Thyroid gland (tissue), 4 donors: ENCODE measurements at regions not wholly inside any gene's neighbourhood (a gene's known extent, or its start where the extent isn't known, plus 50 kb on each side); places are given as distances from the start of the nearest gene placed in this dataset.

Source experiments
- CTCF ChIP-seq, 6 experiments: fragments of 200-600 bp in 3 of 6; fragments of 450-650 bp in 3 of 6; sonication (generic) in 3 of 6; IDR thresholded peaks; one replicate each; pipeline ENCODE4 v1.5.1; 2016 to 2019; ENCODE audit warnings: antibody characterized with exemption in 6 of 6, mild to moderate bottlenecking in 2 of 6, inconsistent platforms in 1 of 6, moderate library complexity in 1 of 6
- POLR2A ChIP-seq, 2 donors: fragments of 450-650 bp; IDR thresholded peaks; one replicate each; pipeline ENCODE4 v1.6.1; 2017; ENCODE audit warnings: antibody characterized with exemption in 2 of 2, mild to moderate bottlenecking in 2 of 2, moderate library complexity in 1 of 2

GRCh38 chr4:11727903-11728564, 299.3 kb upstream of the HS3ST1 start:
- TF ChIP-seq CTCF (IDR thresholded peaks at IDR 0.05) (no peak), POLR2A (IDR thresholded peaks at IDR 0.05) (no peak)
